Left lung (tissue), 4 donors: ENCODE measurements at regions not wholly inside any gene's neighbourhood (a gene's known extent, or its start where the extent isn't known, plus 50 kb on each side); places are given as distances from the start of the nearest gene placed in this dataset.

Experiments
- ATAC-seq: fragments of 200-7000 bp; cut with Tn5 transposase; one replicate; pipeline ENCODE4 v1.9.1; 2020; ENCODE audit warnings: moderate library complexity
- DNase-seq, 4 donors: peaks; one replicate each; pipeline ENCODE4 v3.0.0-alpha.2; 2013 to 2020
- H3K27ac ChIP-seq, 2 donors: fragments of 200-600 bp; sonication (generic) in 1 of 2; one replicate each; pipeline versions ENCODE4 v1.5.0 to v1.8.0; 2020 to 2021
- H3K27me3 ChIP-seq, 2 donors: fragments of 200-600 bp; sonication (generic) in 1 of 2; one replicate each; pipeline versions ENCODE4 v1.5.0 to v1.8.0; 2020 to 2021
- H3K36me3 ChIP-seq, 2 donors: fragments of 200-600 bp; sonication (generic) in 1 of 2; one replicate each; pipeline versions ENCODE4 v1.5.0 to v1.8.0; 2020 to 2021
- H3K4me1 ChIP-seq, 2 donors: fragments of 200-600 bp; one replicate each; pipeline ENCODE4 v1.8.0; 2021
- H3K4me3 ChIP-seq, 2 donors: fragments of 200-600 bp; sonication (generic) in 1 of 2; one replicate each; pipeline versions ENCODE4 v1.5.0 to v1.8.0; 2020 to 2021; ENCODE audit warnings: mild to moderate bottlenecking in 1 of 2
- H3K9me3 ChIP-seq, 2 donors: fragments of 200-600 bp; sonication (generic) in 1 of 2; one replicate each; pipeline versions ENCODE4 v1.5.0 to v1.8.0; 2020 to 2021
- intact Hi-C, 2 donors: fragments of 100-400 bp; cut with DNase I; formaldehyde crosslinking; loops; one replicate each; pipeline versions ENCODE4 v1.11.2 to v1.14.2; 2022
- TF ChIP-seq, protein P1 (sequence below), 2 donors: fragments of 200-600 bp; sonication (generic) in 1 of 2; IDR thresholded peaks; one replicate each; pipeline versions ENCODE4 v1.5.0 to v1.8.0; 2021; ENCODE audit warnings: antibody characterized with exemption in 2 of 2
- donor health status: DM: no; HTN: yes; CAD: no.
- donor health status: DM: no; HTN: no; CAD: no.

DNA sequence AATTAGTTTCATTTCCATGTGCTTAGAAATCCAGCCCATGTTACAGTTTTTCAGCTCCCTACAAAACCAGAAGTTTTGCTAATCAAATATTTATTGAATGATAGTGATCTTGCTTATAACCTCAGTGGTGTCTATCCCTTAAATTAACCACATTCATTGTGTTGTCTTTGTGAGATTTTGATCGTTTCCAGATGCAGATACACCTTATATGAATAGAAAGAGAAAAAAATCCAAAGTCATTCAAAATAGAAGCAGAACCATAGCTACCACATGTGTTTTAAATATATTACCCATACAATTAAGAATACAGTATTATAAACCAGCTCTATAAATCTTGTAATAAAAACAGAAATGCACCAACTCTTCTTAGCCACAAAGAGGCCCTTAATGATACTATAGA is 60.6 kb upstream of the RREB1 start:
- intact Hi-C loops, result no loop called here
- DNase-seq (no peak), ATAC-seq (no peak)
- H3K27ac ChIP-seq, result no peak overlapping the region
- TF ChIP-seq, protein P1, sequence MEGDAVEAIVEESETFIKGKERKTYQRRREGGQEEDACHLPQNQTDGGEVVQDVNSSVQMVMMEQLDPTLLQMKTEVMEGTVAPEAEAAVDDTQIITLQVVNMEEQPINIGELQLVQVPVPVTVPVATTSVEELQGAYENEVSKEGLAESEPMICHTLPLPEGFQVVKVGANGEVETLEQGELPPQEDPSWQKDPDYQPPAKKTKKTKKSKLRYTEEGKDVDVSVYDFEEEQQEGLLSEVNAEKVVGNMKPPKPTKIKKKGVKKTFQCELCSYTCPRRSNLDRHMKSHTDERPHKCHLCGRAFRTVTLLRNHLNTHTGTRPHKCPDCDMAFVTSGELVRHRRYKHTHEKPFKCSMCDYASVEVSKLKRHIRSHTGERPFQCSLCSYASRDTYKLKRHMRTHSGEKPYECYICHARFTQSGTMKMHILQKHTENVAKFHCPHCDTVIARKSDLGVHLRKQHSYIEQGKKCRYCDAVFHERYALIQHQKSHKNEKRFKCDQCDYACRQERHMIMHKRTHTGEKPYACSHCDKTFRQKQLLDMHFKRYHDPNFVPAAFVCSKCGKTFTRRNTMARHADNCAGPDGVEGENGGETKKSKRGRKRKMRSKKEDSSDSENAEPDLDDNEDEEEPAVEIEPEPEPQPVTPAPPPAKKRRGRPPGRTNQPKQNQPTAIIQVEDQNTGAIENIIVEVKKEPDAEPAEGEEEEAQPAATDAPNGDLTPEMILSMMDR (IDR thresholded peaks at IDR 0.05), result no peak
- H3K27me3 ChIP-seq, result no peaks in the 10 kb centered on the region
- peaks cover 3 to 39% of the 10 kb centered on the region in 2 donors for H3K4me1 ChIP-seq
- H3K9me3 ChIP-seq, result no peaks in the 10 kb centered on the region
- H3K4me3 ChIP-seq, result no peak overlapping the region
- no peaks in the 10 kb centered on the region for H3K36me3 ChIP-seq

DNA sequence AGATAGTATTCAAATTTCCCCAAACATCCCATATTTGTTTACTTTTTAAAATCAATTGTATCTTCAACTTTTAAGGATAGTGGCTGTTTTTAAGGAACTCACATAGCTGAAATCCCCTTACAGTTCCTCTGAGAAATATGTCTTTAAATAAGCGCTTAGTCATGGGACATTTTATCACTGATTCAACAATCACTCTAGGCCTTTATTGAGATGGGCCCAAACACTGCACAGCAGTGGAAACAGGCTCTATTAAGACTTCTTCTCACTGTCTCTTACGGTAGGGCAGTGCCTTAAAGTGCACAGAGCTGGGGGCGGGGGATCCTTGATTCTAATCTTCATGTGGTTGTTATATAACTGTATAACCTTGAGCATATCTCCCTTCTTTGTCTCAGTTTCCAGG is 59.8 kb upstream of the RREB1 start:
- DNase-seq, result no peak
- TF ChIP-seq, protein P1 (IDR thresholded peaks at IDR 0.05), result no peak
- Histone ChIP-seq H3K4me1 (peaks cover 3 to 36% of the 10 kb centered on the region in 2 donors), H3K27me3 (no peaks in the 10 kb centered on the region), H3K36me3 (no peaks in the 10 kb centered on the region), H3K27ac (peak overlapping the region in 1 of 2 donors; percentile 35), H3K9me3 (no peaks in the 10 kb centered on the region), H3K4me3 (no peak overlapping the region)
- intact Hi-C loops, result no loop called here
- ATAC-seq, result no peak

DNA sequence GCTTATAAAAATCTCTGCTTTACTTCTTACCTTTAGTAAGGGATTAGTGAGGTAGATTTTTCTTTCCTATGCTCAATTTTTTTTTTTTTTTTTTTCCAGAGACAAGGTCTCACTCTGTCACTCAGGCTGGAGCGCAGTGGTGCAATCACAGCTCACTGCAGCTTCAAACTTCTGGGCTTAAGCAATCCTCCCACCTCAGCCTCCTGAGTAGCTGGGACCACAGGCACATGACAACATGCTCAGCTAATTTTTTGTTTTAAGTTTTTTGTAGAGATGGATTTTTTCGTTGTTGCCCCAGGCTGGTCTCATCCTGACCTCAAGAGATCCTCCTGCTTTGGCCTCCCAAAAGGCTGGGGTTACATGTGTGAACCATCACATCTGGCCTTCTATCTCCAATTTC is 58.9 kb upstream of the RREB1 start:
- no peaks in the 10 kb centered on the region for H3K9me3 ChIP-seq
- intact Hi-C loops, result no loop called here
- TF ChIP-seq, protein P1 (IDR thresholded peaks at IDR 0.05), result no peak
- peak in 1 of 4 donors; percentile 50 for DNase-seq
- no peaks in the 10 kb centered on the region for H3K27me3 ChIP-seq
- H3K36me3 ChIP-seq, result no peaks in the 10 kb centered on the region
- peaks cover 3 to 34% of the 10 kb centered on the region in 2 donors for H3K4me1 ChIP-seq
- H3K27ac ChIP-seq, result no peak overlapping the region
- no peak for ATAC-seq
- H3K4me3 ChIP-seq, result no peak overlapping the region

DNA sequence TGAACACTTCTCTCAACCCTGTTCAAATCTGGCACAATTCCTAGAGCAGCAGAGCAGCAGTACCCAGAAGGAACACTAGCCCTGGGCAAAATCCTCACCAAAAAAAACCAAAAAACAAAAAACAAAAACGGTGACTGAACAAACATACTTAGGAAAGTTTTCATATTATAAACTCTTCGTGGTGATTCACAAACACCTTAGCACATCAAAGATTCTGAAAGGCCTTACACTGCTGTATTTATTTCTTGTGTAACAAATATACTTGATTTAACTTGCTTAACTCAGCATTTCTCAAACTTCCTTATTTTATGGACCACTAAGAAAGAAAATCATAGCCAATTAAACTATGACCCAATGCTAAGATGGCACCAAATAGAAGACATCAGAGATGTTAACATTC is 57.8 kb upstream of the RREB1 start:
- peak overlapping the region in 1 of 2 donors; percentile 90 for H3K27ac ChIP-seq

DNA sequence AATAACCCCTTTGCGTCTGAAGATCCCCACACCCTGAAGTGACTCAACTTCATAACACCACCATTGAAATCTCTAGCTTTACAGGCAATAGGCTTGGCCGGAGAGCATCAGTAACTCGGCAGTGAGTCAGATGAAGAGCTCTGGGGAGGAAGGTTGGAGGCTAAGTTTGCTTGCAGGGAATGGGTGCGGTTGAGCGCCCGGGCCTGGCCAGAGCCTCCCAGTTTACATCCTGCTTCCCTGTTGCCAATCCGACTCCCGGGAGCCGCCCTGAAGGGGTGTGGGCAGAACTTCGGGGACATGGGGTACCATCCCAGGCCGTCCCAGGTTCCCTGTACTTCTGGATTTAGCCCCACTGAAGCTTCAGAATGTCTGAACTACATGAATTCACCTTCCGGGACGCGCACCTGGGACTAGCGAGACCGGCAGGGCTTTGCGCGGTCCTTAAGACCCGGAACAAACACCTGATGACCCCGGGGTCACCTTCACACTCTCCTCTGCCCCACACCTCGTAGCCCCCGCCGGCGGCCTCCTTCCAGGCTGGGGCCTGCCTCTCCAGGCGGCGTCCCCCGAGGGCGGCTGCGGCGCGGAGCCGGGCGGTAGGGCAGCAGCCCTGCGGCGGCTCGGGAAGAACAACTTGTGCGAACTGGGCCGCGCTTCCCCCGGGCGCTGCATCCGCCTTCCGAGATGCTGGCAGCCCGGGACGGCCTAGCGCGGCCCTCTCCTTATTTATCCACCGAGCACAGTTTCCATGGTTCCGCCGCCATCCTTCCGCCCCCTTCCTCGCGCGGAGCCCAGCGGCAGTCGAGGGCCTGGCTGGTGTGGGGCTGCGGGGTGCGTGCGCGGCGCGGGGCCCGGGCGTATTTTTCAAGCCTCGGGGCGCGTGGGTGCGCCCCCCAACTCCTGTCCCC is 56.6 kb upstream of the RREB1 start:
- no peaks in the 10 kb centered on the region for H3K36me3 ChIP-seq
- H3K4me3 ChIP-seq, result peak overlapping the region; percentile 64 to 73
- no peaks in the 10 kb centered on the region for H3K27me3 ChIP-seq
- intact Hi-C loops, result no loop called here
- H3K27ac ChIP-seq, result peak overlapping the region; percentile 87 to 90
- peak; percentile 61 for ATAC-seq
- peak in 3 of 4 donors; percentile 53 to 92 (median 62) for DNase-seq
- no peaks in the 10 kb centered on the region for H3K9me3 ChIP-seq
- H3K4me1 ChIP-seq, result peaks cover 3 to 34% of the 10 kb centered on the region in 2 donors
- TF ChIP-seq, protein P1 (IDR thresholded peaks at IDR 0.05), result no peak

More for the DNA sequence above, 57.8 kb upstream of the RREB1 start:
- no peak for DNase-seq
- no peaks in the 10 kb centered on the region for H3K27me3 ChIP-seq
- no peaks in the 10 kb centered on the region for H3K36me3 ChIP-seq
- no peak for ATAC-seq
- H3K4me1 ChIP-seq, result peaks cover 3 to 34% of the 10 kb centered on the region in 2 donors
- H3K4me3 ChIP-seq, result no peak overlapping the region
- TF ChIP-seq, protein P1 (IDR thresholded peaks at IDR 0.05), result no peak
- no peaks in the 10 kb centered on the region for H3K9me3 ChIP-seq
- intact Hi-C loops, result no loop called here
